Brain microvascular endothelial cell (primary cell): ENCODE measurements at regions not wholly inside any gene's neighbourhood (a gene's known extent, or its start where the extent isn't known, plus 50 kb on each side); places are given as distances from the start of the nearest gene placed in this dataset.

ENCODE experiments used
- DNase-seq: peaks from one replicate; pipeline ENCODE4 v3.0.0-alpha.2; 2020
- H3K27ac ChIP-seq: fragments of 250-450 bp; sonication (Bioruptor Pico); 2 replicates; pipeline ENCODE4 v1.5.1; 2020; ENCODE audit warnings: mild to moderate bottlenecking, moderate library complexity
- H3K27me3 ChIP-seq: fragments of 250-450 bp; sonication (Bioruptor Pico); replicated peaks from 2 replicates; pipeline ENCODE4 v1.5.1; 2020; ENCODE audit warnings: mild to moderate bottlenecking
- H3K36me3 ChIP-seq: fragments of 250-450 bp; sonication (Bioruptor Pico); replicated peaks from 2 replicates; pipeline ENCODE4 v1.5.1; 2020; ENCODE audit warnings: mild to moderate bottlenecking
- H3K4me3 ChIP-seq: 2 replicates; pipeline ENCODE4 v1.5.1; 2011; ENCODE audit warnings: low read depth, mild to moderate bottlenecking, control low read depth, low read length, moderate library complexity
- CTCF ChIP-seq: IDR thresholded peaks from 2 replicates; pipeline ENCODE4 v1.5.1; 2011; ENCODE audit warnings: low read depth, mild to moderate bottlenecking, moderate library complexity, low read length, control low read depth, inconsistent platforms; ENCODE audit errors: missing control alignments
- in situ Hi-C: cut with HindIII; loops from 2 replicates; pipeline ENCODE4 v1.10.0; 2017; ENCODE audit warnings: low sequenced_read_pairs, low pct_ligation_motif_present

DNA sequence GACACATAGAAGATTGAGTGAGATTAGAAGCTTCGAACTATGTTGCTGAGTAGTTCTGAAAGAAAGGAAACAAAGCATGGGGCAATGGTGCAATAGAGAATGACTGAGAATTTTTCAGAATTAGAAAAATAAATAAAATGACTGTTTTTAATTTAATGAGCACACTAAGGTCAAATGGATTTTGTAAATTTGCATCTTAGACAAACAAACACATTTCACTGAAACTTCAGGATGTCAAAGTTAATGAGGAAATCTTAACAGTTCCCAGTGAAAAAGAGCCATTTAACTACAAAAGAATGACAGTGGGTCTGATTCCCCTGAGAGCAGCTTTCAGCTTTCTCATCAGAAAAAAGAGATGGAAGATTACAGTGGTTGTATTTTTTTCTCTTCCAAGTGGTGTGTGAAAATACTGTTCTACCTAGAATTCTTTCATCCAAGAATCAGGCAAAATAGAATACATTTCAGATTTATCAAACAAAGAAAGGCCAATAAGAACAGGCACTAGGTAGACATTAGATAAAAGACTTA lies 591.9 kb downstream of the SEMA5A start:
- no peak for DNase-seq
- H3K27ac ChIP-seq, result no peak overlapping the region
- no peaks in the 10 kb centered on the region for H3K36me3 ChIP-seq
- no peaks in the 10 kb centered on the region for H3K27me3 ChIP-seq
- in situ Hi-C loops, result no loop called here
- TF ChIP-seq CTCF, result no peak
- H3K4me3 ChIP-seq, result no peak overlapping the region

- TF ChIP-seq CTCF, result peak; percentile 33
- in situ Hi-C loops, result no loop called here
- Histone ChIP-seq H3K36me3 (no peaks in the 10 kb centered on the region), H3K27me3 (no peaks in the 10 kb centered on the region), H3K4me3 (no peak overlapping the region), H3K27ac (no peak overlapping the region)
- no peak for DNase-seq
These were observed 591.1 kb downstream of the SEMA5A start for GRCh38 chr5:8954801-8955200.

DNA sequence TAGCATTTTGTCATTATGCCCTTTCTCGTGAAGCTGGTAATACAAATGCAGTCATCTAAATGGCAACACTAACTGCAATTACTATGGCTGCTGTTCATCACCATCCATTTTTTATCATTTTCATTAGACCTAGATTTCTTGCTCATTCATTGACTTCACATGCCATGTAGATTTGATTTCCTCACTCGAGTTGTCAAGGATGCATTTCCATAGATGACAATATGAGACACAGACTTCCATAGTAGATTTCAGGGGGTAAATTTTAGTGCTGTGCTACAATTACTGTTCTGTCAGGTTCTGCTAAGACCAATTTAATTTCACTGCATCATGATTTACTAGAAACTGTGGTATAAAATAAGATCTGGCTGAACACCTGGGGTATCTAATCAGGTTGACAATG lies 589.2 kb downstream of the SEMA5A start:
- Histone ChIP-seq H3K4me3 (no peak overlapping the region), H3K27ac (no peak overlapping the region), H3K36me3 (no peaks in the 10 kb centered on the region), H3K27me3 (no peaks in the 10 kb centered on the region)
- in situ Hi-C loops, result no loop called here
- no peak for TF ChIP-seq CTCF
- DNase-seq, result no peak

DNA sequence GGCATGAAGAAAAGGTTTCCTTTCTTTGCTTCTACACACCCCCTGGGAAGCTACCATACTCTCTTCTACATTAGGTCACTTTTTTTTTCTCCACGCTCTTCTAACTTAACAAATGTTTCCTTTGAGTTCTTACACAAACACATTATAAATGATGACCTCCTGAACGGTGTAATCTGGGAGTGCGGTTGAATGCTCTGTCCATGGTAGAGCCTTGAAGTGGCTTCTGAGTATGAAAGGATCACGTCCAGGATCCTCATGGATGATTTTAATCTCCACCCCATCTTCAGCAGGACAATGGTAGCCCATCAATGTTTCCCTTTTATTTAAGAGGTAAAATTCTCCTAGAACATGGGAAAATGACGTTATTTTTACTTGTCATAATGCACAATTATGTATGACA lies 587.3 kb downstream of the SEMA5A start:
- Histone ChIP-seq H3K4me3 (no peak overlapping the region), H3K27ac (no peak overlapping the region), H3K27me3 (no peaks in the 10 kb centered on the region), H3K36me3 (no peaks in the 10 kb centered on the region)
- no peak for TF ChIP-seq CTCF
- DNase-seq, result no peak
- in situ Hi-C loops, result no loop called here

DNA sequence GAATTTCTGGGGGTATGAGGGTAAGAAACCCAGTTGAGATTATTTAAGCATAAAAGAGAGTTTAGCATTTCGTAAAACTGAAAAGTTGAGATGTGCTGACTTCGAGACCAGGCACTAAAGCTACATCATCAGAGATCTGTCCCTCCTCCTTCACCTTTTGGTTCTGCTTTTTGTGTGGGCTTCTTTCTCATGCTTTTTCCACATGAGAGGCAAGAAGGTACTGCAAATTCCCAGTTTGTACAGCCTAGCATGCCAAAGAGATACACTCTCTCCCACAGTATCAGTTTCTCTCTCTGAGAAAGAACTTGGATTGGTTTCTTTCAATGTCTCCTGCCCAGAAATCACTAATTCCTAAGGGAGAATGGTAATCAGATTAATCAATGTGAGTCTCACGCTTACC lies 584.7 kb downstream of the SEMA5A start:
- Histone ChIP-seq H3K27me3 (no peaks in the 10 kb centered on the region), H3K27ac (no peak overlapping the region), H3K4me3 (no peak overlapping the region), H3K36me3 (no peaks in the 10 kb centered on the region)
- in situ Hi-C loops, result no loop called here
- no peak for TF ChIP-seq CTCF
- no peak for DNase-seq

DNA sequence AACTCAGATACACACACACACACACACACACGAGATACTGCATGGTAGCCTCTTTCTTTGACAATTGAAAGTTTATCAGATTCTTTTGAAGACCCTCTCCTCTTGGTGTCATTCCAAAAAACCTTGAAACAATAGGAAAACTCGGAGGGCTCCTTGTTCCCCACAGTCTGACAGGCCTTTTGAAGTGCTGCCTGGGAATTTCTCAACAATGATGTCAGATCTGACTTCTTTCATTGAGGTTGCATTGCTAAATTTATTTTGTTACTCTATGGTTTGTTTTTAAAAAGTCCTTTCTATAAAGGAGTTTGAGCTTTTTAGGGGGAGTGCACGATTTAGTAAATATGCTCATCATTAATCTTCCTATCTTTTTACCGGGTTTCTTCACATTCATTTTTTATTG lies 583.9 kb downstream of the SEMA5A start:
- Histone ChIP-seq H3K36me3 (no peaks in the 10 kb centered on the region), H3K4me3 (no peak overlapping the region), H3K27ac (no peak overlapping the region), H3K27me3 (no peaks in the 10 kb centered on the region)
- in situ Hi-C loops, result no loop called here
- no peak for DNase-seq
- no peak for TF ChIP-seq CTCF
